Liver (tissue), 8 donors: ENCODE measurements at regions not wholly inside any gene's neighbourhood (a gene's known extent, or its start where the extent isn't known, plus 50 kb on each side); places are given as distances from the start of the nearest gene placed in this dataset.

ENCODE experiments used
- DNase-seq: peaks from one replicate; pipeline ENCODE4 v3.0.0-alpha.2; 2017; ENCODE audit warnings: low spot score
- H3K27ac ChIP-seq, 2 donors: one replicate each; pipeline ENCODE4 v1.7.0; 2013; ENCODE audit warnings: inconsistent platforms in 2 of 2, low read length in 2 of 2, control low read depth in 1 of 2, low read depth in 1 of 2, mild to moderate bottlenecking in 1 of 2
- H3K27me3 ChIP-seq, 4 donors: one replicate each; pipeline versions ENCODE4 v1.6.1 to v1.7.0; 2013; ENCODE audit warnings: low read length in 3 of 4, inconsistent platforms in 1 of 4, mild to moderate bottlenecking in 1 of 4, moderate library complexity in 1 of 4; ENCODE audit not compliant: control insufficient read depth in 4 of 4, insufficient read depth in 4 of 4
- H3K36me3 ChIP-seq, 4 donors: one replicate each; pipeline versions ENCODE4 v1.6.1 to v1.7.0; 2013; ENCODE audit warnings: low read length in 3 of 4, mild to moderate bottlenecking in 3 of 4, low read depth in 1 of 4, moderate library complexity in 1 of 4; ENCODE audit not compliant: control insufficient read depth in 4 of 4, insufficient read depth in 3 of 4
- H3K4me1 ChIP-seq, 4 donors: one replicate each; pipeline versions ENCODE4 v1.6.1 to v1.7.0; 2013; ENCODE audit warnings: low read length in 3 of 4, mild to moderate bottlenecking in 3 of 4, moderate library complexity in 1 of 4; ENCODE audit not compliant: control insufficient read depth in 4 of 4, insufficient read depth in 4 of 4
- H3K4me3 ChIP-seq, 3 donors: one replicate each; pipeline versions ENCODE4 v1.6.1 to v1.7.0; 2013; ENCODE audit warnings: low read length in 3 of 3, control low read depth in 1 of 3, low read depth in 1 of 3, mild to moderate bottlenecking in 1 of 3
- H3K9ac ChIP-seq, 2 donors: one replicate each; pipeline ENCODE4 v1.7.0; 2013; ENCODE audit warnings: low read length in 2 of 2, mild to moderate bottlenecking in 2 of 2, moderate library complexity in 2 of 2, control low read depth in 1 of 2, low read depth in 1 of 2
- H3K9me3 ChIP-seq, 4 donors: one replicate each; pipeline versions ENCODE4 v1.6.1 to v1.7.0; 2013; ENCODE audit warnings: low read length in 3 of 4; ENCODE audit not compliant: control insufficient read depth in 4 of 4
- ATF3 ChIP-seq: IDR thresholded peaks from 2 replicates; pipeline ENCODE4 v1.6.1; 2016; ENCODE audit warnings: antibody characterized with exemption
- CTCF ChIP-seq: fragments of 150-350 bp; IDR thresholded peaks from 2 replicates; pipeline ENCODE4 v1.5.1; 2017; ENCODE audit warnings: improper control_type of control experiment, low read depth, low read length; ENCODE audit not compliant: missing input control
- FOXA1 ChIP-seq: IDR thresholded peaks from 2 replicates; pipeline ENCODE4 v1.6.1; 2016; ENCODE audit warnings: antibody characterized with exemption
- FOXA2 ChIP-seq: IDR thresholded peaks from 2 replicates; pipeline ENCODE4 v1.6.1; 2016; ENCODE audit warnings: antibody characterized with exemption
- GABPA ChIP-seq, 2 donors: IDR thresholded peaks in 1 of 2; conservative IDR thresholded peaks in 1 of 2; 2 replicates each; pipeline ENCODE4 v1.6.1; 2016; ENCODE audit warnings: antibody characterized with exemption in 2 of 2, mild to moderate bottlenecking in 1 of 2, moderate library complexity in 1 of 2
- HNF4A ChIP-seq, 2 donors: conservative IDR thresholded peaks; 2 replicates each; pipeline ENCODE4 v1.6.1; 2016; ENCODE audit warnings: antibody characterized with exemption in 2 of 2, mild to moderate bottlenecking in 2 of 2
- JUND ChIP-seq, 2 donors: IDR thresholded peaks; 2 replicates each; pipeline ENCODE4 v1.6.1; 2016; ENCODE audit warnings: antibody characterized with exemption in 2 of 2
- RAD21 ChIP-seq, 2 donors: IDR thresholded peaks; 2 replicates each; pipeline ENCODE4 v1.6.1; 2016; ENCODE audit warnings: antibody characterized with exemption in 2 of 2, mild to moderate bottlenecking in 2 of 2
- TAF1 ChIP-seq: conservative IDR thresholded peaks from 2 replicates; pipeline ENCODE4 v1.6.1; 2016; ENCODE audit warnings: antibody characterized with exemption, mild to moderate bottlenecking
- YY1 ChIP-seq: IDR thresholded peaks from 2 replicates; pipeline ENCODE4 v1.6.1; 2016; ENCODE audit warnings: antibody characterized with exemption, mild to moderate bottlenecking
- WGBS: extraction: QIAGEN DNeasy Blood & Tissue Kit; methylation state at CpG from one replicate; pipeline ENCODE4 v1.1.7; 2013; 5-methylcytosine and 5-hydroxymethylcytosine counted together
- TF ChIP-seq, protein P1 (sequence below): IDR thresholded peaks from 2 replicates; pipeline ENCODE4 v1.6.1; 2016; ENCODE audit warnings: antibody characterized with exemption
- TF ChIP-seq, protein P2 (sequence below): IDR thresholded peaks from 2 replicates; pipeline ENCODE4 v1.6.1; 2016; ENCODE audit warnings: antibody characterized with exemption
- donor health status: healthy.
- donor health status: healthy.
- donor health status: healthy.
- donor health status: healthy.
- donor health status: healthy.

GRCh38 chr10:70939441-70940003, 51.2 kb upstream of the PCBD1 start:
- Histone ChIP-seq H3K36me3 (no peaks in the 10 kb centered on the region), H3K9ac (no peak overlapping the region), H3K4me3 (no peak overlapping the region), H3K9me3 (no peaks in the 10 kb centered on the region), H3K27me3 (no peaks in the 10 kb centered on the region), H3K27ac (no peak overlapping the region), H3K4me1 (no peaks in the 10 kb centered on the region)
- WGBS, result 63% methylated on average over 1 of the region's 1 CpG
- DNase-seq, result no peak
- no peak for TF ChIP-seq FOXA1
- TF ChIP-seq YY1, result no peak
- TF ChIP-seq HNF4A (conservative IDR thresholded peaks at IDR 0.05), result no peak
- TF ChIP-seq, protein P1, sequence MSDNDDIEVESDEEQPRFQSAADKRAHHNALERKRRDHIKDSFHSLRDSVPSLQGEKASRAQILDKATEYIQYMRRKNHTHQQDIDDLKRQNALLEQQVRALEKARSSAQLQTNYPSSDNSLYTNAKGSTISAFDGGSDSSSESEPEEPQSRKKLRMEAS, result no peak
- no peak for TF ChIP-seq CTCF
- no peak for TF ChIP-seq ATF3
- no peak for TF ChIP-seq FOXA2
- TF ChIP-seq RAD21 (IDR thresholded peaks at IDR 0.05), result no peak

DNA sequence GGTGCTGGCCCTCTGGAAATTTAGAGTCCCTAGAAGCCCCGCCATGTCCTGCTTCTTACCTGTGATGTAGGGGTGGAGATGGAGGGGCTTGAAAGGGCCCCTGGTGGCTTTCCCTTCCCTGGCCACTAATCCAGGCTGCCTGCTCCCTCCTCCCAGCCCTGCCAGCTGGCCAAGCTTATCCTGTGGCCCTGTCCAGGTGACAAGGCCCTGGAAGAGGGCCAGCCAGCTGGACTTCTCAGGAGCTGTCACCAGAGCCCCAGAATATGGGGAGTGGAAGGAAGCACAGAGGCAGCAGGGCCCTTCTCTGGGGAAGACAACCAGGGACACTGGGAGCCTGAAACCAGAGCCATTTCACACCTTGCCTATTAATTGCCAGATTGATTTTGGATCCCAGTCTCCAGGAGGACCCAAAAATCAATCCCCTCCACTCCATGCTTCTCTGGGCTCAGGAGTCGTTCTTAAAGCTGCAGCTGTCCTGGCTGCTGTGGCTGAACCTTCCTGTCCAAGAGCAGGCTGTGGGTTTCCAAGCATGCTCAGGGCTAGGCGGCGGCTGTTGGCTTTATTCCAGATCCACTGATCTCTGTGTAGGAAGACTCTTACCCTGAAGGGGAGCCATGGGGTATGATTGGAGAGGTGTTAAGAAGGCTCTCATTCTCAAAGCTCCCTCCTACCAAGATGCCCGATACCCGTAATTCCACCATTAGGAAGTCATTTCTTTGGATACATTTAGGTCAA, 52.6 kb upstream of the PCBD1 start:
- no peaks in the 10 kb centered on the region for H3K9me3 ChIP-seq
- no peak overlapping the region for H3K27ac ChIP-seq
- no peak overlapping the region for H3K4me3 ChIP-seq
- H3K27me3 ChIP-seq, result no peaks in the 10 kb centered on the region
- H3K9ac ChIP-seq, result no peak overlapping the region
- no peak for TF ChIP-seq JUND (IDR thresholded peaks at IDR 0.05)
- no peak for TF ChIP-seq GABPA (IDR thresholded peaks at IDR 0.05 in 1 of 2, conservative IDR thresholded peaks at IDR 0.05 in 1 of 2)
- no peak for TF ChIP-seq CTCF
- TF ChIP-seq, protein P2, sequence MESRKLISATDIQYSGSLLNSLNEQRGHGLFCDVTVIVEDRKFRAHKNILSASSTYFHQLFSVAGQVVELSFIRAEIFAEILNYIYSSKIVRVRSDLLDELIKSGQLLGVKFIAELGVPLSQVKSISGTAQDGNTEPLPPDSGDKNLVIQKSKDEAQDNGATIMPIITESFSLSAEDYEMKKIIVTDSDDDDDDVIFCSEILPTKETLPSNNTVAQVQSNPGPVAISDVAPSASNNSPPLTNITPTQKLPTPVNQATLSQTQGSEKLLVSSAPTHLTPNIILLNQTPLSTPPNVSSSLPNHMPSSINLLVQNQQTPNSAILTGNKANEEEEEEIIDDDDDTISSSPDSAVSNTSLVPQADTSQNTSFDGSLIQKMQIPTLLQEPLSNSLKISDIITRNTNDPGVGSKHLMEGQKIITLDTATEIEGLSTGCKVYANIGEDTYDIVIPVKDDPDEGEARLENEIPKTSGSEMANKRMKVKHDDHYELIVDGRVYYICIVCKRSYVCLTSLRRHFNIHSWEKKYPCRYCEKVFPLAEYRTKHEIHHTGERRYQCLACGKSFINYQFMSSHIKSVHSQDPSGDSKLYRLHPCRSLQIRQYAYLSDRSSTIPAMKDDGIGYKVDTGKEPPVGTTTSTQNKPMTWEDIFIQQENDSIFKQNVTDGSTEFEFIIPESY, result no peak
- no peak for TF ChIP-seq YY1
- no peak for TF ChIP-seq FOXA2
- TF ChIP-seq TAF1, result no peak
- TF ChIP-seq FOXA1, result no peak
- no peak for DNase-seq
- no peaks in the 10 kb centered on the region for H3K4me1 ChIP-seq
- 77% methylated on average over 6 of the region's 6 CpGs for WGBS
- H3K36me3 ChIP-seq, result no peaks in the 10 kb centered on the region
